SK-N-SH (cell line): ENCODE measurements at regions not wholly inside any gene's neighbourhood (a gene's known extent, or its start where the extent isn't known, plus 50 kb on each side); places are given as distances from the start of the nearest gene placed in this dataset.

Experiments
- CTCF ChIA-PET: fragments of 300-600, 350-600 bp; formaldehyde crosslinking; extraction: SDS; loops from one replicate; lab custom pipeline; 2021; lab: Yijun Ruan, JAX
- POLR2A ChIA-PET: fragments of 350-600 bp; sonication (Branson Sonifier 250); formaldehyde crosslinking; extraction: SDS; loops from one replicate; lab custom pipeline; 2020; ENCODE audit warnings: antibody characterized with exemption, inconsistent platforms; lab: Yijun Ruan, JAX
- DNase-seq: peaks from one replicate; pipeline ENCODE4 v3.0.0; 2012
- H2AFZ ChIP-seq: fragments of 200-600 bp; sonication (generic); 2 replicates; pipeline ENCODE4 v1.8.1; 2016; ENCODE audit warnings: antibody characterized with exemption, mild to moderate bottlenecking, low read depth
- H3F3A ChIP-seq: fragments of 200-600 bp; sonication (generic); replicated peaks from 2 replicates; pipeline ENCODE3; 2016; ENCODE audit warnings: antibody characterized with exemption, mild to moderate bottlenecking; ENCODE audit not compliant: insufficient read depth
- H3K27ac ChIP-seq, 2 experiments: fragments of 200-500 bp in 1 of 2; fragments of 200-600 bp in 1 of 2; sonication (Bioruptor generic) in 1 of 2; sonication (generic), shearing (Covaris generic) in 1 of 2; 2 replicates each; pipeline versions ENCODE4 v1.5.1 to v1.6.1; 2014 to 2016; ENCODE audit warnings: low read depth in 2 of 2, inconsistent platforms in 1 of 2, low read length in 1 of 2, mild to moderate bottlenecking in 1 of 2, mixed read lengths in 1 of 2
- H3K27me3 ChIP-seq: fragments of 200-600 bp; sonication (generic), shearing (Covaris generic); 2 replicates; pipeline ENCODE4 v1.6.1; 2016; ENCODE audit warnings: mixed run types; ENCODE audit not compliant: insufficient read depth
- H3K36me3 ChIP-seq, 2 experiments: fragments of 200-500 bp in 1 of 2; fragments of 200-600 bp in 1 of 2; sonication (Bioruptor generic) in 1 of 2; sonication (generic) in 1 of 2; replicated peaks in 1 of 2; 2 replicates each; pipeline versions ENCODE3 to v1.5.1; 2014 to 2016; ENCODE audit warnings: low read length in 1 of 2, mild to moderate bottlenecking in 1 of 2; ENCODE audit not compliant: insufficient read depth in 2 of 2, control insufficient read depth in 1 of 2
- H3K4me1 ChIP-seq, 2 experiments: fragments of 200-500 bp in 1 of 2; fragments of 200-600 bp in 1 of 2; sonication (Bioruptor generic) in 1 of 2; sonication (generic), shearing (Covaris generic) in 1 of 2; 2 replicates each; pipeline versions ENCODE4 v1.5.1 to v1.6.1; 2014 to 2016; ENCODE audit warnings: low read depth in 1 of 2, low read length in 1 of 2, mixed run types in 1 of 2; ENCODE audit not compliant: insufficient read depth in 2 of 2, control insufficient read depth in 1 of 2
- H3K4me2 ChIP-seq: fragments of 200-600 bp; sonication (generic), shearing (Covaris generic); 2 replicates; pipeline ENCODE4 v1.6.1; 2017; ENCODE audit warnings: mixed run types
- H3K4me3 ChIP-seq, 2 experiments: fragments of 200-500 bp in 1 of 2; fragments of 200-600 bp in 1 of 2; sonication (Bioruptor generic) in 1 of 2; sonication (generic), shearing (Covaris generic) in 1 of 2; 2 replicates each; pipeline versions ENCODE4 v1.5.1 to v1.8.1; 2014 to 2016; ENCODE audit warnings: low read depth in 2 of 2, inconsistent platforms in 1 of 2, low read length in 1 of 2, mild to moderate bottlenecking in 1 of 2, mixed read lengths in 1 of 2, moderate library complexity in 1 of 2
- H3K79me2 ChIP-seq: fragments of 200-600 bp; sonication (generic); 2 replicates; pipeline ENCODE4 v1.8.1; 2017; ENCODE audit warnings: mild to moderate bottlenecking; ENCODE audit not compliant: insufficient read depth
- H3K9ac ChIP-seq: fragments of 200-600 bp; sonication (generic); 2 replicates; pipeline ENCODE4 v1.6.1; 2017; ENCODE audit warnings: mixed run types
- H3K9me2 ChIP-seq: fragments of 200-600 bp; sonication (generic); 2 replicates; pipeline ENCODE4 v1.6.1; 2017; ENCODE audit warnings: mixed run types
- H3K9me3 ChIP-seq: fragments of 200-600 bp; sonication (generic); 2 replicates; pipeline ENCODE4 v1.6.1; 2017; ENCODE audit warnings: mixed run types, mild to moderate bottlenecking, moderate library complexity
- H4K20me1 ChIP-seq: fragments of 200-600 bp; sonication (generic); 2 replicates; pipeline ENCODE4 v1.6.1; 2017; ENCODE audit warnings: mild to moderate bottlenecking, mixed run types; ENCODE audit not compliant: insufficient read depth
- EP300 ChIP-seq, 2 experiments: IDR thresholded peaks; 2 replicates each; pipeline versions ENCODE4 v1.4.0 to v1.6.1; 2012; ENCODE audit warnings: borderline replicate concordance in 1 of 2, low read depth in 1 of 2, low read length in 1 of 2
- FOXM1 ChIP-seq: IDR thresholded peaks from 2 replicates; pipeline ENCODE4 v1.4.0; 2012; ENCODE audit warnings: low read depth, mild to moderate bottlenecking
- GABPA ChIP-seq: IDR thresholded peaks from 2 replicates; pipeline ENCODE4 v1.4.0; 2012; ENCODE audit warnings: low read depth, mild to moderate bottlenecking
- JUND ChIP-seq: IDR thresholded peaks from 2 replicates; pipeline ENCODE4 v1.4.0; 2012
- NRF1 ChIP-seq: IDR thresholded peaks from 2 replicates; pipeline ENCODE4 v1.6.1; 2012; ENCODE audit warnings: low read depth, mild to moderate bottlenecking, low read length
- POLR2AphosphoS5 ChIP-seq: IDR thresholded peaks from 2 replicates; pipeline ENCODE4 v1.6.1; 2012; ENCODE audit warnings: low read depth, low read length
- RCOR1 ChIP-seq: fragments of 150-350 bp; IDR thresholded peaks from 2 replicates; pipeline ENCODE4 v1.6.1; 2017; ENCODE audit warnings: antibody characterized with exemption, low read length
- RFX5 ChIP-seq: IDR thresholded peaks from 2 replicates; pipeline ENCODE4 v1.6.1; 2012; ENCODE audit warnings: mild to moderate bottlenecking, improper control_type of control experiment, low read length
- SIN3A ChIP-seq: IDR thresholded peaks from 2 replicates; pipeline ENCODE4 v1.6.1; 2012; ENCODE audit warnings: low read depth, mild to moderate bottlenecking, low read length, moderate library complexity, borderline replicate concordance
- SMC3 ChIP-seq: IDR thresholded peaks from 2 replicates; pipeline ENCODE4 v1.6.1; 2012; ENCODE audit warnings: low read depth, low read length, improper control_type of control experiment
- TCF12 ChIP-seq: IDR thresholded peaks from 2 replicates; pipeline ENCODE4 v1.4.0; 2012
- YY1 ChIP-seq: IDR thresholded peaks from 2 replicates; pipeline ENCODE4 v1.4.0; 2012; ENCODE audit warnings: low read depth, mild to moderate bottlenecking
- WGBS: methylation state at CpG from one replicate; pipeline ENCODE4 v1.1.6; 2017; ENCODE audit warnings: low lambda C conversion rate; 5-methylcytosine and 5-hydroxymethylcytosine counted together
- TF ChIP-seq, protein P1 (sequence below): IDR thresholded peaks from 2 replicates; pipeline ENCODE4 v1.4.0; 2012; ENCODE audit warnings: low read depth, borderline replicate concordance
- TF ChIP-seq, protein P2 (sequence below): IDR thresholded peaks from 2 replicates; pipeline ENCODE4; 2012
- TF ChIP-seq, protein P3 (sequence below): IDR thresholded peaks from 2 replicates; pipeline ENCODE4 v1.6.1; 2012; ENCODE audit warnings: mild to moderate bottlenecking, low read depth, low read length, moderate library complexity
- TF ChIP-seq, protein P4 (sequence below): IDR thresholded peaks from 2 replicates; pipeline ENCODE4 v1.4.0; 2012; ENCODE audit warnings: low read depth, borderline replicate concordance
- TF ChIP-seq, protein P5 (sequence below): fragments of 150-350 bp; IDR thresholded peaks from 2 replicates; pipeline ENCODE4 v1.6.1; 2016; ENCODE audit warnings: mild to moderate bottlenecking, low read depth, low read length

DNA sequence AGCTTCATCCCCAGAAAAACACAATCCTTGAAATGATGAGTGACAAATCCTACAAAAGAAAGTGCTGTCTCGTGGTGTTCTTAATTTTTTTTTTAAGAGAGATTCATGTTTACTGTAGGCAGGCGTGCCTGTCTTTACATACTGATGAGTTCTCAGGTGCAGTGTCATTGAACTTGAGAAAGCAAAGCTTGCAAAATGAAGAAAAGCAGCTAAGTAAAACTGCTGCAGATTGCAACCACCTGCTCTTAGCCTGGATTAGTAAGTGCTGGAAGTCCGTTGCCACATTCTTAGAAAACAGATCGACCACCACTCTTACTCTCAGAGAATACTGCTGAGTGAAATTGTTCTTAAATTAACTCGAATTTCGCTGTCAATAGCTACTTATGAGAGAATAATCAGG is 854.6 kb downstream of the TRIML1 start:
- Histone ChIP-seq H3K9me2 (no peaks in the 10 kb centered on the region), H3K4me1 (no peaks in the 10 kb centered on the region), H3K27me3 (no peaks in the 10 kb centered on the region), H3K4me2 (no peak overlapping the region), H3K9ac (no peak overlapping the region), H3K27ac (no peak overlapping the region), H3K4me3 (no peak overlapping the region), H3K79me2 (no peaks in the 10 kb centered on the region), H2AFZ (no peak overlapping the region)
- POLR2A ChIA-PET = interaction anchor here (0.6 kb wide), 1 partner anchor 341 kb away, joined by 4 read pairs; no protein-coding TSS in a partner anchor
- WGBS = 36% methylated on average over 6 of the region's 6 CpGs
- DNase-seq = no peak
- TF ChIP-seq SMC3 (no peak), RFX5 (no peak), TCF12 (no peak), SIN3A (no peak)
- TF ChIP-seq, all 33 proteins: peak for 0
- CTCF ChIA-PET = no interaction called here
- H3K36me3 ChIP-seq = no peaks in the 10 kb centered on the region
- no peaks in the 10 kb centered on the region for H3F3A ChIP-seq
- no peaks in the 10 kb centered on the region for H4K20me1 ChIP-seq
- no peaks in the 10 kb centered on the region for H3K9me3 ChIP-seq

DNA sequence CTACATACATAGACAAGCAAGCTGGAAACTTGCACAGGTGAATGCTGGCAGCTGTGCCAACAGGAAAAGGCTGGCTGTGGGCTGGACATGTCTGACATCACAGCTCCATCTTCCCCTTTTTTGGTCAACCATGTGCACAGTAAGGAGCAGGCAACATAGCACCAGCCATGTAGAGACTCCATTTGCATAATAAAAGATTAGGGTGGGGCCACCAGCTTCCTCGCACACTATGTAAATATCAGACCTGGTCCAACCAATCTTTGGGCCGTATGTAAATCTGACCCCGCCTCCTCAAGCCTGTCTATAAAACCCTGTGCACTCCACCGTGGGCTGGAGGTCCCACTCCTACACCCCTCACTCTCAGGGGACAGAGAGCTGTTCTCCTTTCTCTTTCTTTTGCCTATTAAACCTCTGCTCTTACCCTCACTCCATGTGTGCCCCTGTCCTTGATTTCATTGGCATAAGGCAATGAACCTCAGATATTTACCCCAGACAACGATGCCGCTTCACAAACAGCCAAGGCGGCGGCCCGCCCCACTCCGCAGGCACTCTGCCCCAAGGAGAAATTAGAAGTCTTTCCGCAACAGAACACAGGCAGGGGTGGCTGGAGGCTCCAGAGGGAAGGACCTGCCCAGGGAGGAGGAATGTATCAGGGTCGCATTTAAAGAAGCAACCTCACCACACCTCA is 862.2 kb downstream of the TRIML1 start:
- Histone ChIP-seq H2AFZ (no peak overlapping the region), H3K4me2 (no peak overlapping the region), H3K9me3 (no peaks in the 10 kb centered on the region), H3F3A (no peaks in the 10 kb centered on the region), H3K27me3 (no peaks in the 10 kb centered on the region), H3K9ac (no peak overlapping the region), H3K27ac (no peak overlapping the region), H3K9me2 (no peaks in the 10 kb centered on the region), H3K36me3 (no peaks in the 10 kb centered on the region), H4K20me1 (no peaks in the 10 kb centered on the region), H3K4me1 (no peaks in the 10 kb centered on the region), H3K79me2 (no peaks in the 10 kb centered on the region), H3K4me3 (no peak overlapping the region)
- POLR2A ChIA-PET = no interaction called here
- DNase-seq = no peak
- TF ChIP-seq EP300 (IDR thresholded peaks at IDR 0.05; ENCODE audit: borderline replicate concordance in 1 of 2, low read depth in 1 of 2, low read length in 1 of 2) = no peak
- no peak for TF ChIP-seq JUND
- TF ChIP-seq, protein P1, sequence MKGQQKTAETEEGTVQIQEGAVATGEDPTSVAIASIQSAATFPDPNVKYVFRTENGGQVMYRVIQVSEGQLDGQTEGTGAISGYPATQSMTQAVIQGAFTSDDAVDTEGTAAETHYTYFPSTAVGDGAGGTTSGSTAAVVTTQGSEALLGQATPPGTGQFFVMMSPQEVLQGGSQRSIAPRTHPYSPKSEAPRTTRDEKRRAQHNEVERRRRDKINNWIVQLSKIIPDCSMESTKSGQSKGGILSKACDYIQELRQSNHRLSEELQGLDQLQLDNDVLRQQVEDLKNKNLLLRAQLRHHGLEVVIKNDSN = no peak
- TF ChIP-seq, protein P2, sequence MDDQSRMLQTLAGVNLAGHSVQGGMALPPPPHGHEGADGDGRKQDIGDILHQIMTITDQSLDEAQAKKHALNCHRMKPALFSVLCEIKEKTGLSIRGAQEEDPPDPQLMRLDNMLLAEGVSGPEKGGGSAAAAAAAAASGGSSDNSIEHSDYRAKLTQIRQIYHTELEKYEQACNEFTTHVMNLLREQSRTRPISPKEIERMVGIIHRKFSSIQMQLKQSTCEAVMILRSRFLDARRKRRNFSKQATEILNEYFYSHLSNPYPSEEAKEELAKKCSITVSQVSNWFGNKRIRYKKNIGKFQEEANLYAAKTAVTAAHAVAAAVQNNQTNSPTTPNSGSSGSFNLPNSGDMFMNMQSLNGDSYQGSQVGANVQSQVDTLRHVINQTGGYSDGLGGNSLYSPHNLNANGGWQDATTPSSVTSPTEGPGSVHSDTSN = no peak
- no peak for TF ChIP-seq NRF1
- TF ChIP-seq RCOR1 = no peak
- TF ChIP-seq GABPA = no peak
- TF ChIP-seq POLR2AphosphoS5 = no peak
- TF ChIP-seq, protein P3, sequence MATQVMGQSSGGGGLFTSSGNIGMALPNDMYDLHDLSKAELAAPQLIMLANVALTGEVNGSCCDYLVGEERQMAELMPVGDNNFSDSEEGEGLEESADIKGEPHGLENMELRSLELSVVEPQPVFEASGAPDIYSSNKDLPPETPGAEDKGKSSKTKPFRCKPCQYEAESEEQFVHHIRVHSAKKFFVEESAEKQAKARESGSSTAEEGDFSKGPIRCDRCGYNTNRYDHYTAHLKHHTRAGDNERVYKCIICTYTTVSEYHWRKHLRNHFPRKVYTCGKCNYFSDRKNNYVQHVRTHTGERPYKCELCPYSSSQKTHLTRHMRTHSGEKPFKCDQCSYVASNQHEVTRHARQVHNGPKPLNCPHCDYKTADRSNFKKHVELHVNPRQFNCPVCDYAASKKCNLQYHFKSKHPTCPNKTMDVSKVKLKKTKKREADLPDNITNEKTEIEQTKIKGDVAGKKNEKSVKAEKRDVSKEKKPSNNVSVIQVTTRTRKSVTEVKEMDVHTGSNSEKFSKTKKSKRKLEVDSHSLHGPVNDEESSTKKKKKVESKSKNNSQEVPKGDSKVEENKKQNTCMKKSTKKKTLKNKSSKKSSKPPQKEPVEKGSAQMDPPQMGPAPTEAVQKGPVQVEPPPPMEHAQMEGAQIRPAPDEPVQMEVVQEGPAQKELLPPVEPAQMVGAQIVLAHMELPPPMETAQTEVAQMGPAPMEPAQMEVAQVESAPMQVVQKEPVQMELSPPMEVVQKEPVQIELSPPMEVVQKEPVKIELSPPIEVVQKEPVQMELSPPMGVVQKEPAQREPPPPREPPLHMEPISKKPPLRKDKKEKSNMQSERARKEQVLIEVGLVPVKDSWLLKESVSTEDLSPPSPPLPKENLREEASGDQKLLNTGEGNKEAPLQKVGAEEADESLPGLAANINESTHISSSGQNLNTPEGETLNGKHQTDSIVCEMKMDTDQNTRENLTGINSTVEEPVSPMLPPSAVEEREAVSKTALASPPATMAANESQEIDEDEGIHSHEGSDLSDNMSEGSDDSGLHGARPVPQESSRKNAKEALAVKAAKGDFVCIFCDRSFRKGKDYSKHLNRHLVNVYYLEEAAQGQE = no peak
- TF ChIP-seq FOXM1 = no peak
- TF ChIP-seq TCF12 = no peak
- TF ChIP-seq, protein P4, sequence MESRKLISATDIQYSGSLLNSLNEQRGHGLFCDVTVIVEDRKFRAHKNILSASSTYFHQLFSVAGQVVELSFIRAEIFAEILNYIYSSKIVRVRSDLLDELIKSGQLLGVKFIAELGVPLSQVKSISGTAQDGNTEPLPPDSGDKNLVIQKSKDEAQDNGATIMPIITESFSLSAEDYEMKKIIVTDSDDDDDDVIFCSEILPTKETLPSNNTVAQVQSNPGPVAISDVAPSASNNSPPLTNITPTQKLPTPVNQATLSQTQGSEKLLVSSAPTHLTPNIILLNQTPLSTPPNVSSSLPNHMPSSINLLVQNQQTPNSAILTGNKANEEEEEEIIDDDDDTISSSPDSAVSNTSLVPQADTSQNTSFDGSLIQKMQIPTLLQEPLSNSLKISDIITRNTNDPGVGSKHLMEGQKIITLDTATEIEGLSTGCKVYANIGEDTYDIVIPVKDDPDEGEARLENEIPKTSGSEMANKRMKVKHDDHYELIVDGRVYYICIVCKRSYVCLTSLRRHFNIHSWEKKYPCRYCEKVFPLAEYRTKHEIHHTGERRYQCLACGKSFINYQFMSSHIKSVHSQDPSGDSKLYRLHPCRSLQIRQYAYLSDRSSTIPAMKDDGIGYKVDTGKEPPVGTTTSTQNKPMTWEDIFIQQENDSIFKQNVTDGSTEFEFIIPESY = no peak
- TF ChIP-seq, protein P5, sequence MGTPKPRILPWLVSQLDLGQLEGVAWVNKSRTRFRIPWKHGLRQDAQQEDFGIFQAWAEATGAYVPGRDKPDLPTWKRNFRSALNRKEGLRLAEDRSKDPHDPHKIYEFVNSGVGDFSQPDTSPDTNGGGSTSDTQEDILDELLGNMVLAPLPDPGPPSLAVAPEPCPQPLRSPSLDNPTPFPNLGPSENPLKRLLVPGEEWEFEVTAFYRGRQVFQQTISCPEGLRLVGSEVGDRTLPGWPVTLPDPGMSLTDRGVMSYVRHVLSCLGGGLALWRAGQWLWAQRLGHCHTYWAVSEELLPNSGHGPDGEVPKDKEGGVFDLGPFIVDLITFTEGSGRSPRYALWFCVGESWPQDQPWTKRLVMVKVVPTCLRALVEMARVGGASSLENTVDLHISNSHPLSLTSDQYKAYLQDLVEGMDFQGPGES = no peak
- TF ChIP-seq YY1 = no peak
- CTCF ChIA-PET = no interaction called here
- 76% methylated on average over 12 of the region's 12 CpGs for WGBS
